Esophagus muscularis mucosa (tissue), 4 donors: ENCODE measurements at regions not wholly inside any gene's neighbourhood (a gene's known extent, or its start where the extent isn't known, plus 50 kb on each side); places are given as distances from the start of the nearest gene placed in this dataset.

Experiments used
- EP300 ChIP-seq: sonication (generic); formaldehyde crosslinking; IDR thresholded peaks from one replicate; pipeline ENCODE4 v1.6.1; 2017; ENCODE audit warnings: antibody characterized with exemption
- POLR2A ChIP-seq: fragments of 450-650 bp; IDR thresholded peaks from one replicate; pipeline ENCODE4 v1.6.1; 2017; ENCODE audit warnings: antibody characterized with exemption, moderate library complexity, mild to moderate bottlenecking, low read depth
- POLR2AphosphoS5 ChIP-seq, 2 donors: sonication (generic); formaldehyde crosslinking; IDR thresholded peaks; one replicate each; pipeline ENCODE4 v1.6.1; 2017; ENCODE audit warnings: antibody characterized with exemption in 2 of 2
- TF ChIP-seq, protein P1 (sequence below), 3 experiments: fragments of 200-600 bp in 2 of 3; fragments of 450-650 bp in 1 of 3; sonication (generic) in 2 of 3; IDR thresholded peaks; one replicate each; pipeline ENCODE4 v1.5.1; 2017 to 2019; ENCODE audit warnings: antibody characterized with exemption in 3 of 3, mild to moderate bottlenecking in 2 of 3, moderate library complexity in 1 of 3

- TF ChIP-seq, protein P1, sequence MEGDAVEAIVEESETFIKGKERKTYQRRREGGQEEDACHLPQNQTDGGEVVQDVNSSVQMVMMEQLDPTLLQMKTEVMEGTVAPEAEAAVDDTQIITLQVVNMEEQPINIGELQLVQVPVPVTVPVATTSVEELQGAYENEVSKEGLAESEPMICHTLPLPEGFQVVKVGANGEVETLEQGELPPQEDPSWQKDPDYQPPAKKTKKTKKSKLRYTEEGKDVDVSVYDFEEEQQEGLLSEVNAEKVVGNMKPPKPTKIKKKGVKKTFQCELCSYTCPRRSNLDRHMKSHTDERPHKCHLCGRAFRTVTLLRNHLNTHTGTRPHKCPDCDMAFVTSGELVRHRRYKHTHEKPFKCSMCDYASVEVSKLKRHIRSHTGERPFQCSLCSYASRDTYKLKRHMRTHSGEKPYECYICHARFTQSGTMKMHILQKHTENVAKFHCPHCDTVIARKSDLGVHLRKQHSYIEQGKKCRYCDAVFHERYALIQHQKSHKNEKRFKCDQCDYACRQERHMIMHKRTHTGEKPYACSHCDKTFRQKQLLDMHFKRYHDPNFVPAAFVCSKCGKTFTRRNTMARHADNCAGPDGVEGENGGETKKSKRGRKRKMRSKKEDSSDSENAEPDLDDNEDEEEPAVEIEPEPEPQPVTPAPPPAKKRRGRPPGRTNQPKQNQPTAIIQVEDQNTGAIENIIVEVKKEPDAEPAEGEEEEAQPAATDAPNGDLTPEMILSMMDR (IDR thresholded peaks at IDR 0.05), result no peak
- TF ChIP-seq EP300 (no peak), POLR2A (no peak), POLR2AphosphoS5 (IDR thresholded peaks at IDR 0.05) (no peak)
Measured at GRCh38 chr5:85345818-85346217, 961.1 kb upstream of the EDIL3 start.
